ENCODE measurements at regions not wholly inside any gene's neighbourhood (a gene's known extent, or its start where the extent isn't known, plus 50 kb on each side); places are given as distances from the start of the nearest gene placed in this dataset.

GRCh38 chr11:29019960-29020683 lies 911.9 kb downstream of the METTL15 start:
- TF ChIP-seq CTCF (IDR thresholded peaks at IDR 0.05; ENCODE audit: insufficient read depth, low read length, poor library complexity, severe bottlenecking) (no peak), EZH2phosphoT487 (conservative IDR thresholded peaks at IDR 0.05; ENCODE audit: low read length) (no peak)

All from SU-DHL-6 (cell line).